Fibroblast of lung (primary cell): ENCODE measurements at regions not wholly inside any gene's neighbourhood (a gene's known extent, or its start where the extent isn't known, plus 50 kb on each side); places are given as distances from the start of the nearest gene placed in this dataset.

Experiments
- DNase-seq, 2 donors: peaks; one replicate each; pipeline versions ENCODE4 v3.0.0 to v3.0.0-alpha.2; 2010; ENCODE audit warnings: low read depth in 2 of 2
- H2AFZ ChIP-seq: 2 replicates; pipeline ENCODE4 v1.5.1; 2012; ENCODE audit warnings: low read length, control low read depth, inconsistent platforms
- H3K27ac ChIP-seq: 2 replicates; pipeline ENCODE4 v1.5.1; 2011; ENCODE audit warnings: low read length, control low read depth; ENCODE audit not compliant: insufficient read depth
- H3K27me3 ChIP-seq: 2 replicates; pipeline ENCODE4 v1.5.1; 2011; ENCODE audit warnings: mild to moderate bottlenecking, low read length; ENCODE audit not compliant: control insufficient read depth, insufficient read depth
- H3K36me3 ChIP-seq: 2 replicates; pipeline ENCODE4 v1.5.1; 2011; ENCODE audit warnings: low read length; ENCODE audit not compliant: control insufficient read depth, insufficient read depth
- H3K4me1 ChIP-seq: 2 replicates; pipeline ENCODE4 v1.5.1; 2011; ENCODE audit warnings: low read length; ENCODE audit not compliant: control insufficient read depth, insufficient read depth; ENCODE audit errors: extremely low read depth
- H3K4me2 ChIP-seq: 2 replicates; pipeline ENCODE4 v1.5.1; 2011; ENCODE audit warnings: low read length, control low read depth; ENCODE audit not compliant: insufficient read depth; ENCODE audit errors: extremely low read depth
- H3K4me3 ChIP-seq, 4 experiments: fragments of 200-600 bp in 1 of 4; sonication (generic) in 1 of 4; replicated peaks in 1 of 4; 2 replicates each; pipeline ENCODE4 v1.5.1; 2011 to 2016; ENCODE audit warnings: low read length in 4 of 4, low read depth in 3 of 4, mild to moderate bottlenecking in 3 of 4, control low read depth in 2 of 4, inconsistent platforms in 1 of 4, mixed read lengths in 1 of 4; ENCODE audit not compliant: insufficient read depth in 1 of 4; ENCODE audit errors: control extremely low read depth in 1 of 4
- H3K79me2 ChIP-seq: 2 replicates; pipeline ENCODE4 v1.5.1; 2012; ENCODE audit warnings: mild to moderate bottlenecking, low read length, inconsistent platforms; ENCODE audit not compliant: control insufficient read depth, insufficient read depth
- H3K9ac ChIP-seq: 2 replicates; pipeline ENCODE4 v1.5.1; 2011; ENCODE audit warnings: mild to moderate bottlenecking, low read length, control low read depth; ENCODE audit not compliant: insufficient read depth
- H3K9me3 ChIP-seq: 2 replicates; pipeline ENCODE4 v1.5.1; 2012; ENCODE audit warnings: low read depth, low read length; ENCODE audit not compliant: control insufficient read depth, insufficient read depth
- H4K20me1 ChIP-seq: 2 replicates; pipeline ENCODE4 v1.5.1; 2011; ENCODE audit warnings: low read length; ENCODE audit not compliant: control insufficient read depth, insufficient read depth; ENCODE audit errors: extremely low read depth
- CTCF ChIP-seq, 2 donors: IDR thresholded peaks in 1 of 2; conservative IDR thresholded peaks in 1 of 2; 1 replicate in 1 of 2; 2 replicates in 1 of 2; pipeline ENCODE4 v1.5.1; 2011 to 2012; ENCODE audit warnings: low read length in 2 of 2, control low read depth in 1 of 2, inconsistent platforms in 1 of 2, low read depth in 1 of 2, mild to moderate bottlenecking in 1 of 2
- EZH2 ChIP-seq: IDR thresholded peaks from 2 replicates; pipeline ENCODE4 v1.5.1; 2012; ENCODE audit warnings: low read length, control low read depth, mild to moderate bottlenecking; ENCODE audit errors: missing control alignments

GRCh38 chr18:39241534-39241933, 1675.9 kb upstream of the CELF4 start:
- no peaks in the 10 kb centered on the region for H3K9me3 ChIP-seq
- no peaks in the 10 kb centered on the region for H3K27me3 ChIP-seq
- no peaks in the 10 kb centered on the region for H3K4me1 ChIP-seq
- no peaks in the 10 kb centered on the region for H3K36me3 ChIP-seq
- no peak for TF ChIP-seq EZH2
- TF ChIP-seq CTCF (conservative IDR thresholded peaks at IDR 0.05 in 1 of 2, IDR thresholded peaks at IDR 0.05 in 1 of 2; ENCODE audit: low read depth in 1 of 2, low read length in 2 of 2), result no peak
- no peak overlapping the region for H3K4me3 ChIP-seq
- DNase-seq, result no peak
- H3K9ac ChIP-seq, result no peak overlapping the region
- H3K4me2 ChIP-seq, result no peak overlapping the region
- H3K79me2 ChIP-seq, result no peaks in the 10 kb centered on the region
- no peaks in the 10 kb centered on the region for H4K20me1 ChIP-seq
- H2AFZ ChIP-seq, result no peak overlapping the region
- no peak overlapping the region for H3K27ac ChIP-seq

- Histone ChIP-seq H2AFZ (no peak overlapping the region), H3K4me3 (no peak overlapping the region), H3K27ac (no peak overlapping the region), H3K27me3 (no peaks in the 10 kb centered on the region), H3K4me1 (no peaks in the 10 kb centered on the region), H3K9ac (no peak overlapping the region), H3K4me2 (no peak overlapping the region), H3K9me3 (no peaks in the 10 kb centered on the region), H3K36me3 (no peaks in the 10 kb centered on the region), H3K79me2 (no peaks in the 10 kb centered on the region), H4K20me1 (no peaks in the 10 kb centered on the region)
- no peak for DNase-seq
- no peak for TF ChIP-seq CTCF (conservative IDR thresholded peaks at IDR 0.05 in 1 of 2, IDR thresholded peaks at IDR 0.05 in 1 of 2; ENCODE audit: low read depth in 1 of 2, low read length in 2 of 2)
Measured at GRCh38 chr18:39238981-39239660, 1673.5 kb upstream of the CELF4 start.

- Histone ChIP-seq H2AFZ (no peak overlapping the region), H3K4me1 (no peaks in the 10 kb centered on the region), H3K36me3 (no peaks in the 10 kb centered on the region), H3K27me3 (no peaks in the 10 kb centered on the region), H3K9me3 (no peaks in the 10 kb centered on the region), H3K4me3 (no peak overlapping the region), H3K4me2 (no peak overlapping the region), H4K20me1 (no peaks in the 10 kb centered on the region), H3K27ac (no peak overlapping the region), H3K79me2 (no peaks in the 10 kb centered on the region), H3K9ac (no peak overlapping the region)
- no peak for TF ChIP-seq EZH2
- no peak for DNase-seq
Measured at GRCh38 chr18:39235118-39235719, 1669.6 kb upstream of the CELF4 start.
